Epithelial cell of esophagus (primary cell): ENCODE measurements at regions not wholly inside any gene's neighbourhood (a gene's known extent, or its start where the extent isn't known, plus 50 kb on each side); places are given as distances from the start of the nearest gene placed in this dataset.

ENCODE experiments used
- DNase-seq: peaks from one replicate; pipeline ENCODE4 v3.0.0; 2010; ENCODE audit warnings: low read depth
- H3K4me3 ChIP-seq: 2 replicates; pipeline ENCODE4 v1.5.1; 2011; ENCODE audit warnings: mild to moderate bottlenecking, low read length, control low read depth
- CTCF ChIP-seq: IDR thresholded peaks from 2 replicates; pipeline ENCODE4 v1.5.1; 2011; ENCODE audit warnings: low read depth, mild to moderate bottlenecking, low read length, control low read depth, inconsistent platforms; ENCODE audit not compliant: insufficient read depth; ENCODE audit errors: missing control alignments

- no peak for TF ChIP-seq CTCF
- H3K4me3 ChIP-seq = no peak overlapping the region
- no peak for DNase-seq
These were observed 65.0 kb upstream of the DSC1 start for GRCh38 chr18:31227497-31228229.

- DNase-seq = no peak
- TF ChIP-seq CTCF = no peak
- H3K4me3 ChIP-seq = no peak overlapping the region
These were observed 67.2 kb upstream of the DSC1 start for GRCh38 chr18:31229829-31230228.

GRCh38 chr18:31230495-31230894 lies 67.8 kb upstream of the DSC1 start:
- no peak overlapping the region for H3K4me3 ChIP-seq
- peak; percentile 95 for DNase-seq
- no peak for TF ChIP-seq CTCF

GRCh38 chr18:31232013-31232412 lies 69.4 kb upstream of the DSC1 start:
- H3K4me3 ChIP-seq = no peak overlapping the region
- no peak for DNase-seq
- TF ChIP-seq CTCF = no peak

- no peak for DNase-seq
- no peak overlapping the region for H3K4me3 ChIP-seq
- no peak for TF ChIP-seq CTCF
These were observed 70.2 kb upstream of the DSC1 start for GRCh38 chr18:31232775-31233424.

GRCh38 chr18:31233621-31234275 lies 71.1 kb upstream of the DSC1 start:
- no peak overlapping the region for H3K4me3 ChIP-seq
- peak; percentile 40 for DNase-seq
- TF ChIP-seq CTCF = no peak
